SK-N-SH (cell line): ENCODE measurements at regions not wholly inside any gene's neighbourhood (a gene's known extent, or its start where the extent isn't known, plus 50 kb on each side); places are given as distances from the start of the nearest gene placed in this dataset.

ENCODE experiments used
- CTCF ChIA-PET: fragments of 300-600, 350-600 bp; formaldehyde crosslinking; extraction: SDS; loops from one replicate; lab custom pipeline; 2021; lab: Yijun Ruan, JAX
- POLR2A ChIA-PET: fragments of 350-600 bp; sonication (Branson Sonifier 250); formaldehyde crosslinking; extraction: SDS; loops from one replicate; lab custom pipeline; 2020; ENCODE audit warnings: antibody characterized with exemption, inconsistent platforms; lab: Yijun Ruan, JAX
- DNase-seq: peaks from one replicate; pipeline ENCODE4 v3.0.0; 2012
- H2AFZ ChIP-seq: fragments of 200-600 bp; sonication (generic); 2 replicates; pipeline ENCODE4 v1.8.1; 2016; ENCODE audit warnings: antibody characterized with exemption, mild to moderate bottlenecking, low read depth
- H3F3A ChIP-seq: fragments of 200-600 bp; sonication (generic); replicated peaks from 2 replicates; pipeline ENCODE3; 2016; ENCODE audit warnings: antibody characterized with exemption, mild to moderate bottlenecking; ENCODE audit not compliant: insufficient read depth
- H3K27ac ChIP-seq, 2 experiments: fragments of 200-500 bp in 1 of 2; fragments of 200-600 bp in 1 of 2; sonication (Bioruptor generic) in 1 of 2; sonication (generic), shearing (Covaris generic) in 1 of 2; 2 replicates each; pipeline versions ENCODE4 v1.5.1 to v1.6.1; 2014 to 2016; ENCODE audit warnings: low read depth in 2 of 2, inconsistent platforms in 1 of 2, low read length in 1 of 2, mild to moderate bottlenecking in 1 of 2, mixed read lengths in 1 of 2
- H3K27me3 ChIP-seq: fragments of 200-600 bp; sonication (generic), shearing (Covaris generic); 2 replicates; pipeline ENCODE4 v1.6.1; 2016; ENCODE audit warnings: mixed run types; ENCODE audit not compliant: insufficient read depth
- H3K36me3 ChIP-seq, 2 experiments: fragments of 200-500 bp in 1 of 2; fragments of 200-600 bp in 1 of 2; sonication (Bioruptor generic) in 1 of 2; sonication (generic) in 1 of 2; replicated peaks in 1 of 2; 2 replicates each; pipeline versions ENCODE3 to v1.5.1; 2014 to 2016; ENCODE audit warnings: low read length in 1 of 2, mild to moderate bottlenecking in 1 of 2; ENCODE audit not compliant: insufficient read depth in 2 of 2, control insufficient read depth in 1 of 2
- H3K4me1 ChIP-seq, 2 experiments: fragments of 200-500 bp in 1 of 2; fragments of 200-600 bp in 1 of 2; sonication (Bioruptor generic) in 1 of 2; sonication (generic), shearing (Covaris generic) in 1 of 2; 2 replicates each; pipeline versions ENCODE4 v1.5.1 to v1.6.1; 2014 to 2016; ENCODE audit warnings: low read depth in 1 of 2, low read length in 1 of 2, mixed run types in 1 of 2; ENCODE audit not compliant: insufficient read depth in 2 of 2, control insufficient read depth in 1 of 2
- H3K4me2 ChIP-seq: fragments of 200-600 bp; sonication (generic), shearing (Covaris generic); 2 replicates; pipeline ENCODE4 v1.6.1; 2017; ENCODE audit warnings: mixed run types
- H3K4me3 ChIP-seq, 2 experiments: fragments of 200-500 bp in 1 of 2; fragments of 200-600 bp in 1 of 2; sonication (Bioruptor generic) in 1 of 2; sonication (generic), shearing (Covaris generic) in 1 of 2; 2 replicates each; pipeline versions ENCODE4 v1.5.1 to v1.8.1; 2014 to 2016; ENCODE audit warnings: low read depth in 2 of 2, inconsistent platforms in 1 of 2, low read length in 1 of 2, mild to moderate bottlenecking in 1 of 2, mixed read lengths in 1 of 2, moderate library complexity in 1 of 2
- H3K79me2 ChIP-seq: fragments of 200-600 bp; sonication (generic); 2 replicates; pipeline ENCODE4 v1.8.1; 2017; ENCODE audit warnings: mild to moderate bottlenecking; ENCODE audit not compliant: insufficient read depth
- H3K9ac ChIP-seq: fragments of 200-600 bp; sonication (generic); 2 replicates; pipeline ENCODE4 v1.6.1; 2017; ENCODE audit warnings: mixed run types
- H3K9me2 ChIP-seq: fragments of 200-600 bp; sonication (generic); 2 replicates; pipeline ENCODE4 v1.6.1; 2017; ENCODE audit warnings: mixed run types
- H3K9me3 ChIP-seq: fragments of 200-600 bp; sonication (generic); 2 replicates; pipeline ENCODE4 v1.6.1; 2017; ENCODE audit warnings: mixed run types, mild to moderate bottlenecking, moderate library complexity
- H4K20me1 ChIP-seq: fragments of 200-600 bp; sonication (generic); 2 replicates; pipeline ENCODE4 v1.6.1; 2017; ENCODE audit warnings: mild to moderate bottlenecking, mixed run types; ENCODE audit not compliant: insufficient read depth
- ELF1 ChIP-seq: IDR thresholded peaks from 2 replicates; pipeline ENCODE4 v1.4.0; 2012
- EZH2phosphoT487 ChIP-seq: fragments of 200-600 bp; sonication (generic); IDR thresholded peaks from 2 replicates; pipeline ENCODE4 v1.6.1; 2017; ENCODE audit warnings: low read depth, mixed run types, mild to moderate bottlenecking, antibody characterized with exemption, moderate library complexity, borderline replicate concordance
- GABPA ChIP-seq: IDR thresholded peaks from 2 replicates; pipeline ENCODE4 v1.4.0; 2012; ENCODE audit warnings: low read depth, mild to moderate bottlenecking
- JUND ChIP-seq: IDR thresholded peaks from 2 replicates; pipeline ENCODE4 v1.4.0; 2012
- POLR2AphosphoS5 ChIP-seq: IDR thresholded peaks from 2 replicates; pipeline ENCODE4 v1.6.1; 2012; ENCODE audit warnings: low read depth, low read length
- SIN3A ChIP-seq: IDR thresholded peaks from 2 replicates; pipeline ENCODE4 v1.6.1; 2012; ENCODE audit warnings: low read depth, mild to moderate bottlenecking, low read length, moderate library complexity, borderline replicate concordance
- TCF12 ChIP-seq: IDR thresholded peaks from 2 replicates; pipeline ENCODE4 v1.4.0; 2012
- WGBS: methylation state at CpG from one replicate; pipeline ENCODE4 v1.1.6; 2017; ENCODE audit warnings: low lambda C conversion rate; 5-methylcytosine and 5-hydroxymethylcytosine counted together
- TF ChIP-seq, protein P1 (sequence below): fragments of 150-350 bp; IDR thresholded peaks from 2 replicates; pipeline ENCODE4 v1.6.1; 2017; ENCODE audit warnings: antibody characterized with exemption, low read length, low read depth, borderline replicate concordance
- TF ChIP-seq, protein P2 (sequence below): IDR thresholded peaks from 2 replicates; pipeline ENCODE4 v1.6.1; 2012; ENCODE audit warnings: mild to moderate bottlenecking, low read depth, low read length, moderate library complexity
- TF ChIP-seq, protein P3 (sequence below): IDR thresholded peaks from 2 replicates; pipeline ENCODE4 v1.4.0; 2012; ENCODE audit warnings: low read depth, borderline replicate concordance
- TF ChIP-seq, protein P4 (sequence below): fragments of 150-350 bp; IDR thresholded peaks from 2 replicates; pipeline ENCODE4 v1.6.1; 2016; ENCODE audit warnings: mild to moderate bottlenecking, low read depth, low read length
- TF ChIP-seq, protein P5 (sequence below): IDR thresholded peaks from 2 replicates; pipeline ENCODE4; 2012

DNA sequence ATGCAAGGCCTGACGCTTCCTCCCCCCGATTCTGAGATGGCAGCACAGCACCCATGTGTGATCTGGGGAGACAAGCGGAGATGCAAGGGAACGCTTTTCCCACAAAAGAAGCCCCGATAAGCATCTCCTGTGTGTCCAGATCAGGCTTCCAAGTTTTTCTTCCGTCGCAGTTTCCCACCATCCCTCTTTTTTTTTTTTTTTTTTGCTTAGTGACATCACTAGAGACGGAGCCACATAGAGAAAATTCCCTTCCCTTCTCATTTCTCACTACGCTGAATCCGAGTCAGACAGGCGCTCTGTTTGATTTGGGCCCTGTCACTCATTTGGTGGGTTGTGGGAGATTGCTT lies 160.9 kb downstream of the HSD17B3 start:
- TF ChIP-seq TCF12, result no peak
- TF ChIP-seq, protein P1, sequence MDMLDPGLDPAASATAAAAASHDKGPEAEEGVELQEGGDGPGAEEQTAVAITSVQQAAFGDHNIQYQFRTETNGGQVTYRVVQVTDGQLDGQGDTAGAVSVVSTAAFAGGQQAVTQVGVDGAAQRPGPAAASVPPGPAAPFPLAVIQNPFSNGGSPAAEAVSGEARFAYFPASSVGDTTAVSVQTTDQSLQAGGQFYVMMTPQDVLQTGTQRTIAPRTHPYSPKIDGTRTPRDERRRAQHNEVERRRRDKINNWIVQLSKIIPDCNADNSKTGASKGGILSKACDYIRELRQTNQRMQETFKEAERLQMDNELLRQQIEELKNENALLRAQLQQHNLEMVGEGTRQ, result no peak
- TF ChIP-seq, protein P2, sequence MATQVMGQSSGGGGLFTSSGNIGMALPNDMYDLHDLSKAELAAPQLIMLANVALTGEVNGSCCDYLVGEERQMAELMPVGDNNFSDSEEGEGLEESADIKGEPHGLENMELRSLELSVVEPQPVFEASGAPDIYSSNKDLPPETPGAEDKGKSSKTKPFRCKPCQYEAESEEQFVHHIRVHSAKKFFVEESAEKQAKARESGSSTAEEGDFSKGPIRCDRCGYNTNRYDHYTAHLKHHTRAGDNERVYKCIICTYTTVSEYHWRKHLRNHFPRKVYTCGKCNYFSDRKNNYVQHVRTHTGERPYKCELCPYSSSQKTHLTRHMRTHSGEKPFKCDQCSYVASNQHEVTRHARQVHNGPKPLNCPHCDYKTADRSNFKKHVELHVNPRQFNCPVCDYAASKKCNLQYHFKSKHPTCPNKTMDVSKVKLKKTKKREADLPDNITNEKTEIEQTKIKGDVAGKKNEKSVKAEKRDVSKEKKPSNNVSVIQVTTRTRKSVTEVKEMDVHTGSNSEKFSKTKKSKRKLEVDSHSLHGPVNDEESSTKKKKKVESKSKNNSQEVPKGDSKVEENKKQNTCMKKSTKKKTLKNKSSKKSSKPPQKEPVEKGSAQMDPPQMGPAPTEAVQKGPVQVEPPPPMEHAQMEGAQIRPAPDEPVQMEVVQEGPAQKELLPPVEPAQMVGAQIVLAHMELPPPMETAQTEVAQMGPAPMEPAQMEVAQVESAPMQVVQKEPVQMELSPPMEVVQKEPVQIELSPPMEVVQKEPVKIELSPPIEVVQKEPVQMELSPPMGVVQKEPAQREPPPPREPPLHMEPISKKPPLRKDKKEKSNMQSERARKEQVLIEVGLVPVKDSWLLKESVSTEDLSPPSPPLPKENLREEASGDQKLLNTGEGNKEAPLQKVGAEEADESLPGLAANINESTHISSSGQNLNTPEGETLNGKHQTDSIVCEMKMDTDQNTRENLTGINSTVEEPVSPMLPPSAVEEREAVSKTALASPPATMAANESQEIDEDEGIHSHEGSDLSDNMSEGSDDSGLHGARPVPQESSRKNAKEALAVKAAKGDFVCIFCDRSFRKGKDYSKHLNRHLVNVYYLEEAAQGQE, result no peak
- TF ChIP-seq POLR2AphosphoS5, result no peak
- TF ChIP-seq EZH2phosphoT487, result no peak
- TF ChIP-seq GABPA, result no peak
- TF ChIP-seq JUND, result no peak
- no peak for TF ChIP-seq SIN3A
- TF ChIP-seq, protein P3, sequence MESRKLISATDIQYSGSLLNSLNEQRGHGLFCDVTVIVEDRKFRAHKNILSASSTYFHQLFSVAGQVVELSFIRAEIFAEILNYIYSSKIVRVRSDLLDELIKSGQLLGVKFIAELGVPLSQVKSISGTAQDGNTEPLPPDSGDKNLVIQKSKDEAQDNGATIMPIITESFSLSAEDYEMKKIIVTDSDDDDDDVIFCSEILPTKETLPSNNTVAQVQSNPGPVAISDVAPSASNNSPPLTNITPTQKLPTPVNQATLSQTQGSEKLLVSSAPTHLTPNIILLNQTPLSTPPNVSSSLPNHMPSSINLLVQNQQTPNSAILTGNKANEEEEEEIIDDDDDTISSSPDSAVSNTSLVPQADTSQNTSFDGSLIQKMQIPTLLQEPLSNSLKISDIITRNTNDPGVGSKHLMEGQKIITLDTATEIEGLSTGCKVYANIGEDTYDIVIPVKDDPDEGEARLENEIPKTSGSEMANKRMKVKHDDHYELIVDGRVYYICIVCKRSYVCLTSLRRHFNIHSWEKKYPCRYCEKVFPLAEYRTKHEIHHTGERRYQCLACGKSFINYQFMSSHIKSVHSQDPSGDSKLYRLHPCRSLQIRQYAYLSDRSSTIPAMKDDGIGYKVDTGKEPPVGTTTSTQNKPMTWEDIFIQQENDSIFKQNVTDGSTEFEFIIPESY, result no peak
- TF ChIP-seq, protein P4, sequence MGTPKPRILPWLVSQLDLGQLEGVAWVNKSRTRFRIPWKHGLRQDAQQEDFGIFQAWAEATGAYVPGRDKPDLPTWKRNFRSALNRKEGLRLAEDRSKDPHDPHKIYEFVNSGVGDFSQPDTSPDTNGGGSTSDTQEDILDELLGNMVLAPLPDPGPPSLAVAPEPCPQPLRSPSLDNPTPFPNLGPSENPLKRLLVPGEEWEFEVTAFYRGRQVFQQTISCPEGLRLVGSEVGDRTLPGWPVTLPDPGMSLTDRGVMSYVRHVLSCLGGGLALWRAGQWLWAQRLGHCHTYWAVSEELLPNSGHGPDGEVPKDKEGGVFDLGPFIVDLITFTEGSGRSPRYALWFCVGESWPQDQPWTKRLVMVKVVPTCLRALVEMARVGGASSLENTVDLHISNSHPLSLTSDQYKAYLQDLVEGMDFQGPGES, result no peak
- TF ChIP-seq, protein P5, sequence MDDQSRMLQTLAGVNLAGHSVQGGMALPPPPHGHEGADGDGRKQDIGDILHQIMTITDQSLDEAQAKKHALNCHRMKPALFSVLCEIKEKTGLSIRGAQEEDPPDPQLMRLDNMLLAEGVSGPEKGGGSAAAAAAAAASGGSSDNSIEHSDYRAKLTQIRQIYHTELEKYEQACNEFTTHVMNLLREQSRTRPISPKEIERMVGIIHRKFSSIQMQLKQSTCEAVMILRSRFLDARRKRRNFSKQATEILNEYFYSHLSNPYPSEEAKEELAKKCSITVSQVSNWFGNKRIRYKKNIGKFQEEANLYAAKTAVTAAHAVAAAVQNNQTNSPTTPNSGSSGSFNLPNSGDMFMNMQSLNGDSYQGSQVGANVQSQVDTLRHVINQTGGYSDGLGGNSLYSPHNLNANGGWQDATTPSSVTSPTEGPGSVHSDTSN, result no peak
- TF ChIP-seq ELF1, result no peak
- Histone ChIP-seq H3K79me2 (no peaks in the 10 kb centered on the region), H4K20me1 (no peaks in the 10 kb centered on the region), H3F3A (no peaks in the 10 kb centered on the region), H3K9me2 (no peaks in the 10 kb centered on the region), H3K36me3 (no peaks in the 10 kb centered on the region), H3K4me3 (no peak overlapping the region), H3K27ac (no peak overlapping the region), H3K4me1 (peaks cover 0 to 17% of the 10 kb centered on the region in 2 experiments; a peak in 1 of 4 replicates), H3K4me2 (no peak overlapping the region), H2AFZ (no peak overlapping the region), H3K9me3 (no peaks in the 10 kb centered on the region), H3K27me3 (no peaks in the 10 kb centered on the region), H3K9ac (no peak overlapping the region)
- POLR2A ChIA-PET, result no interaction called here
- CTCF ChIA-PET, result no interaction called here
- WGBS, result 83% methylated on average over 11 of the region's 11 CpGs
- DNase-seq, result no peak
